Occipital lobe (tissue), 1 donor: ENCODE measurements at regions not wholly inside any gene's neighbourhood (a gene's known extent, or its start where the extent isn't known, plus 50 kb on each side); places are given as distances from the start of the nearest gene placed in this dataset.
"Not testable (repeated sequence)": the region's sequence is repeated elsewhere in the genome, so short reads cannot be mapped to it uniquely, and the experiment has no call there.

Experiments
- DNase-seq: peaks from one replicate; lab custom pipeline; 2025; lab: John Stamatoyannopoulos, UW

GRCh38 chr7:13656330-13656729 is 333.1 kb downstream of the ETV1 start:
- DNase-seq: no peak

- no peak for DNase-seq
Observed at GRCh38 chr7:13673290-13673689, 316.2 kb downstream of the ETV1 start.

GRCh38 chr7:13682626-13683025 is 306.8 kb downstream of the ETV1 start:
- DNase-seq: no peak

GRCh38 chr7:13687500-13687899 is 302.0 kb downstream of the ETV1 start:
- no peak for DNase-seq

- no peak for DNase-seq
Observed at GRCh38 chr7:13692548-13692947, 296.9 kb downstream of the ETV1 start.

- no peak for DNase-seq
Observed at GRCh38 chr7:13702251-13702650, 287.2 kb downstream of the ETV1 start.

GRCh38 chr7:13708670-13709069 is 280.8 kb downstream of the ETV1 start:
- no peak for DNase-seq

- DNase-seq: no peak
Observed at GRCh38 chr7:13713092-13713491, 276.4 kb downstream of the ETV1 start.

- no peak for DNase-seq
Observed at GRCh38 chr7:13715534-13715933, 273.9 kb downstream of the ETV1 start.

GRCh38 chr7:13717031-13717430 is 272.4 kb downstream of the ETV1 start:
- DNase-seq: no peak

- DNase-seq: no peak
Observed at GRCh38 chr7:13724191-13724976, 265.1 kb downstream of the ETV1 start.

GRCh38 chr7:13724977-13725566 is 264.4 kb downstream of the ETV1 start:
- no peak for DNase-seq

GRCh38 chr7:13725591-13725990 is 263.9 kb downstream of the ETV1 start:
- DNase-seq: no peak

GRCh38 chr7:13727279-13727678 is 262.2 kb downstream of the ETV1 start:
- DNase-seq: no peak

- DNase-seq: no peak
Observed at GRCh38 chr7:13727751-13728150, 261.7 kb downstream of the ETV1 start.

- not testable (repeated sequence) for DNase-seq
Observed at GRCh38 chr7:13728430-13728829, 261.0 kb downstream of the ETV1 start.

- no peak for DNase-seq
Observed at GRCh38 chr7:13731643-13732042, 257.8 kb downstream of the ETV1 start.

- no peak for DNase-seq
Observed at GRCh38 chr7:13737563-13737962, 251.9 kb downstream of the ETV1 start.

GRCh38 chr7:13742126-13742525 is 247.3 kb downstream of the ETV1 start:
- no peak for DNase-seq

- DNase-seq: peak; percentile 14
Observed at GRCh38 chr7:13742811-13743210, 246.7 kb downstream of the ETV1 start.

- DNase-seq: no peak
Observed at GRCh38 chr7:13743226-13743625, 246.2 kb downstream of the ETV1 start.

- no peak for DNase-seq
Observed at GRCh38 chr7:13745530-13745929, 243.9 kb downstream of the ETV1 start.

- DNase-seq: no peak
Observed at GRCh38 chr7:13748998-13749397, 240.5 kb downstream of the ETV1 start.
